HepG2 (cell line): ENCODE measurements at regions not wholly inside any gene's neighbourhood (a gene's known extent, or its start where the extent isn't known, plus 50 kb on each side); places are given as distances from the start of the nearest gene placed in this dataset.

Experiments
- CCDC6 ChIP-seq: sonication (generic); formaldehyde crosslinking; IDR thresholded peaks from 2 replicates; pipeline ENCODE4 v1.8.1; 2022; ENCODE audit warnings: mild to moderate bottlenecking, missing genetic modification reagents, moderate library complexity
- CEBPB ChIP-seq: IDR thresholded peaks from 2 replicates; pipeline ENCODE4 v1.6.1; 2011; ENCODE audit warnings: low read depth, low read length, improper control_type of control experiment, borderline replicate concordance
- FOXC1 ChIP-seq: sonication (generic); formaldehyde crosslinking; IDR thresholded peaks from 2 replicates; pipeline ENCODE4 v1.8.0; 2022; ENCODE audit warnings: mild to moderate bottlenecking, missing genetic modification reagents, borderline replicate concordance
- MED13 ChIP-seq: sonication (generic); formaldehyde crosslinking; IDR thresholded peaks from 2 replicates; pipeline ENCODE4 v1.5.0; 2020; ENCODE audit warnings: missing genetic modification reagents
- PCBP1 ChIP-seq: fragments of 200-400 bp; formaldehyde crosslinking; IDR thresholded peaks from 2 replicates; pipeline ENCODE4 v1.6.1; 2017; ENCODE audit warnings: mild to moderate bottlenecking, low read depth, low read length, borderline replicate concordance
- PHF8 ChIP-seq: sonication (generic); formaldehyde crosslinking; IDR thresholded peaks from 2 replicates; pipeline ENCODE4 v1.5.0; 2020; ENCODE audit warnings: missing genetic modification reagents
- POGZ ChIP-seq: sonication (generic); formaldehyde crosslinking; IDR thresholded peaks from 2 replicates; pipeline ENCODE4 v1.4.0; 2020; ENCODE audit warnings: mild to moderate bottlenecking, missing genetic modification reagents
- STAG1 ChIP-seq: sonication (generic); formaldehyde crosslinking; IDR thresholded peaks from 2 replicates; pipeline ENCODE4 v1.4.0; 2020; ENCODE audit warnings: missing genetic modification reagents
- ZBTB7A ChIP-seq: sonication (generic); formaldehyde crosslinking; IDR thresholded peaks from 2 replicates; pipeline ENCODE4 v1.8.0; 2022; ENCODE audit warnings: mild to moderate bottlenecking, missing genetic modification reagents
- ZNF382 ChIP-seq: sonication (generic); formaldehyde crosslinking; IDR thresholded peaks from 2 replicates; pipeline ENCODE4 v1.5.0; 2020; ENCODE audit warnings: missing genetic modification reagents, mild to moderate bottlenecking, borderline replicate concordance
- ZNF446 ChIP-seq: sonication (generic); formaldehyde crosslinking; IDR thresholded peaks from 2 replicates; pipeline ENCODE4 v1.5.0; 2020; ENCODE audit warnings: mild to moderate bottlenecking, missing genetic modification reagents
- ZNF549 ChIP-seq: sonication (generic); formaldehyde crosslinking; IDR thresholded peaks from 2 replicates; pipeline ENCODE4 v1.5.0; 2020; ENCODE audit warnings: missing genetic modification reagents
- ZNF589 ChIP-seq: sonication (generic); formaldehyde crosslinking; conservative IDR thresholded peaks from 2 replicates; pipeline ENCODE4 v1.8.0; 2022; ENCODE audit warnings: mild to moderate bottlenecking, moderate library complexity, missing genetic modification reagents
- ZNF776 ChIP-seq: sonication (generic); formaldehyde crosslinking; IDR thresholded peaks from 2 replicates; pipeline ENCODE4 v1.4.0; 2020; ENCODE audit warnings: mild to moderate bottlenecking, missing genetic modification reagents
- ZNF841 ChIP-seq: sonication (generic); formaldehyde crosslinking; IDR thresholded peaks from 2 replicates; pipeline ENCODE4 v1.8.1; 2023; ENCODE audit warnings: missing genetic modification reagents, borderline replicate concordance
- ZSCAN31 ChIP-seq: sonication (generic); formaldehyde crosslinking; IDR thresholded peaks from 2 replicates; pipeline ENCODE4 v1.5.0; 2020; ENCODE audit warnings: low read depth, mild to moderate bottlenecking, missing genetic modification reagents
- TF ChIP-seq, protein P1 (sequence below): sonication (generic); formaldehyde crosslinking; IDR thresholded peaks from 2 replicates; pipeline ENCODE4 v1.4.0; 2020; ENCODE audit warnings: mild to moderate bottlenecking, missing genetic modification reagents
- TF ChIP-seq, protein P2 (sequence below): sonication (generic); formaldehyde crosslinking; IDR thresholded peaks from 2 replicates; pipeline ENCODE4 v1.4.0; 2020; ENCODE audit warnings: mild to moderate bottlenecking, missing genetic modification reagents, borderline replicate concordance
- TF ChIP-seq, protein P3 (sequence below): sonication (generic); formaldehyde crosslinking; IDR thresholded peaks from 2 replicates; pipeline ENCODE4 v1.4.0; 2020; ENCODE audit warnings: missing genetic modification reagents

GRCh38 chr2:145752091-145752806 lies 1232.3 kb upstream of the ZEB2 start (continued):
- TF ChIP-seq, protein P1, sequence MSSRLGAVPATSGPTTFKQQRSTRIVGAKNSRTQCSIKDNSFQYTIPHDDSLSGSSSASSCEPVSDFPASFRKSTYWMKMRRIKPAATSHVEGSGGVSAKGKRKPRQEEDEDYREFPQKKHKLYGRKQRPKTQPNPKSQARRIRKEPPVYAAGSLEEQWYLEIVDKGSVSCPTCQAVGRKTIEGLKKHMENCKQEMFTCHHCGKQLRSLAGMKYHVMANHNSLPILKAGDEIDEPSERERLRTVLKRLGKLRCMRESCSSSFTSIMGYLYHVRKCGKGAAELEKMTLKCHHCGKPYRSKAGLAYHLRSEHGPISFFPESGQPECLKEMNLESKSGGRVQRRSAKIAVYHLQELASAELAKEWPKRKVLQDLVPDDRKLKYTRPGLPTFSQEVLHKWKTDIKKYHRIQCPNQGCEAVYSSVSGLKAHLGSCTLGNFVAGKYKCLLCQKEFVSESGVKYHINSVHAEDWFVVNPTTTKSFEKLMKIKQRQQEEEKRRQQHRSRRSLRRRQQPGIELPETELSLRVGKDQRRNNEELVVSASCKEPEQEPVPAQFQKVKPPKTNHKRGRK (CRISPR knock-in tag) = no peak
- no peak for TF ChIP-seq PCBP1
- peak; percentile 18; the same call in 1 of the 2 replicates for TF ChIP-seq FOXC1 (CRISPR knock-in tag)
- TF ChIP-seq MED13 (CRISPR knock-in tag) = no peak
- TF ChIP-seq POGZ = no peak
- TF ChIP-seq ZNF549 (CRISPR knock-in tag) = no peak
- TF ChIP-seq, protein P2, sequence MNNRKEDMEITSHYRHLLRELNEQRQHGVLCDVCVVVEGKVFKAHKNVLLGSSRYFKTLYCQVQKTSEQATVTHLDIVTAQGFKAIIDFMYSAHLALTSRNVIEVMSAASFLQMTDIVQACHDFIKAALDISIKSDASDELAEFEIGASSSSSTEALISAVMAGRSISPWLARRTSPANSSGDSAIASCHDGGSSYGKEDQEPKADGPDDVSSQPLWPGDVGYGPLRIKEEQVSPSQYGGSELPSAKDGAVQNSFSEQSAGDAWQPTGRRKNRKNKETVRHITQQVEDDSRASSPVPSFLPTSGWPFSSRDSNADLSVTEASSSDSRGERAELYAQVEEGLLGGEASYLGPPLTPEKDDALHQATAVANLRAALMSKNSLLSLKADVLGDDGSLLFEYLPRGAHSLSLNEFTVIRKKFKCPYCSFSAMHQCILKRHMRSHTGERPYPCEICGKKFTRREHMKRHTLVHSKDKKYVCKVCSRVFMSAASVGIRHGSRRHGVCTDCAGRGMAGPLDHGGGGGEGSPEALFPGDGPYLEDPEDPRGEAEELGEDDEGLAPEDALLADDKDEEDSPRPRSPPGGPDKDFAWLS = no peak
- no peak for TF ChIP-seq PHF8 (CRISPR knock-in tag)
- TF ChIP-seq ZNF776 (CRISPR knock-in tag) = no peak
- no peak for TF ChIP-seq ZNF446 (CRISPR knock-in tag)
- no peak for TF ChIP-seq ZNF589 (CRISPR knock-in tag)
- TF ChIP-seq ZBTB7A (CRISPR knock-in tag) = no peak
- TF ChIP-seq CCDC6 = 0 out of 2 replicates have a peak, but pooled peaks have one; percentile 48
- TF ChIP-seq CEBPB = peak; percentile 89
- no peak for TF ChIP-seq ZNF382 (CRISPR knock-in tag)
- TF ChIP-seq ZSCAN31 (CRISPR knock-in tag) = no peak
- TF ChIP-seq, protein P3, sequence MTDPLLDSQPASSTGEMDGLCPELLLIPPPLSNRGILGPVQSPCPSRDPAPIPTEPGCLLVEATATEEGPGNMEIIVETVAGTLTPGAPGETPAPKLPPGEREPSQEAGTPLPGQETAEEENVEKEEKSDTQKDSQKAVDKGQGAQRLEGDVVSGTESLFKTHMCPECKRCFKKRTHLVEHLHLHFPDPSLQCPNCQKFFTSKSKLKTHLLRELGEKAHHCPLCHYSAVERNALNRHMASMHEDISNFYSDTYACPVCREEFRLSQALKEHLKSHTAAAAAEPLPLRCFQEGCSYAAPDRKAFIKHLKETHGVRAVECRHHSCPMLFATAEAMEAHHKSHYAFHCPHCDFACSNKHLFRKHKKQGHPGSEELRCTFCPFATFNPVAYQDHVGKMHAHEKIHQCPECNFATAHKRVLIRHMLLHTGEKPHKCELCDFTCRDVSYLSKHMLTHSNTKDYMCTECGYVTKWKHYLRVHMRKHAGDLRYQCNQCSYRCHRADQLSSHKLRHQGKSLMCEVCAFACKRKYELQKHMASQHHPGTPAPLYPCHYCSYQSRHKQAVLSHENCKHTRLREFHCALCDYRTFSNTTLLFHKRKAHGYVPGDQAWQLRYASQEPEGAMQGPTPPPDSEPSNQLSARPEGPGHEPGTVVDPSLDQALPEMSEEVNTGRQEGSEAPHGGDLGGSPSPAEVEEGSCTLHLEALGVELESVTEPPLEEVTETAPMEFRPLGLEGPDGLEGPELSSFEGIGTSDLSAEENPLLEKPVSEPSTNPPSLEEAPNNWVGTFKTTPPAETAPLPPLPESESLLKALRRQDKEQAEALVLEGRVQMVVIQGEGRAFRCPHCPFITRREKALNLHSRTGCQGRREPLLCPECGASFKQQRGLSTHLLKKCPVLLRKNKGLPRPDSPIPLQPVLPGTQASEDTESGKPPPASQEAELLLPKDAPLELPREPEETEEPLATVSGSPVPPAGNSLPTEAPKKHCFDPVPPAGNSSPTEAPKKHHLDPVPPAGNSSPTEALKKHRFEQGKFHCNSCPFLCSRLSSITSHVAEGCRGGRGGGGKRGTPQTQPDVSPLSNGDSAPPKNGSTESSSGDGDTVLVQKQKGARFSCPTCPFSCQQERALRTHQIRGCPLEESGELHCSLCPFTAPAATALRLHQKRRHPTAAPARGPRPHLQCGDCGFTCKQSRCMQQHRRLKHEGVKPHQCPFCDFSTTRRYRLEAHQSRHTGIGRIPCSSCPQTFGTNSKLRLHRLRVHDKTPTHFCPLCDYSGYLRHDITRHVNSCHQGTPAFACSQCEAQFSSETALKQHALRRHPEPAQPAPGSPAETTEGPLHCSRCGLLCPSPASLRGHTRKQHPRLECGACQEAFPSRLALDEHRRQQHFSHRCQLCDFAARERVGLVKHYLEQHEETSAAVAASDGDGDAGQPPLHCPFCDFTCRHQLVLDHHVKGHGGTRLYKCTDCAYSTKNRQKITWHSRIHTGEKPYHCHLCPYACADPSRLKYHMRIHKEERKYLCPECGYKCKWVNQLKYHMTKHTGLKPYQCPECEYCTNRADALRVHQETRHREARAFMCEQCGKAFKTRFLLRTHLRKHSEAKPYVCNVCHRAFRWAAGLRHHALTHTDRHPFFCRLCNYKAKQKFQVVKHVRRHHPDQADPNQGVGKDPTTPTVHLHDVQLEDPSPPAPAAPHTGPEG (CRISPR knock-in tag) = 0 out of 2 replicates have a peak, but pooled peaks have one; percentile 25
- TF ChIP-seq STAG1 (CRISPR knock-in tag) = peak; percentile 85
- no peak for TF ChIP-seq ZNF841
